ENCODE measurements at regions not wholly inside any gene's neighbourhood (a gene's known extent, or its start where the extent isn't known, plus 50 kb on each side); places are given as distances from the start of the nearest gene placed in this dataset.

GRCh38 chr15:94587113-94587512 lies 355.8 kb downstream of the MCTP2 start:
- 100% methylated on average over 2 of the region's 2 CpGs; no CpG with 5 or more reads in 1 of the 2 experiments for WGBS, 2 experiments (ENCODE audit: extremely low coverage in 1 of 2, insufficient coverage in 1 of 2, insufficient read length in 1 of 2, insufficient replicate concordance in 2 of 2, low coverage in 1 of 2, low lambda C conversion rate in 2 of 2, missing lambda C conversion rate in 1 of 2)
- no peak overlapping the region for H3K4ac ChIP-seq (replicated peaks; ENCODE audit: insufficient read length, low read depth, low read length)
- H2BK5ac ChIP-seq (ENCODE audit: low read depth, low read length): no peak overlapping the region
- no peak overlapping the region for H3K23ac ChIP-seq (ENCODE audit: insufficient read length)
- no peak overlapping the region for H3K4me3 ChIP-seq (ENCODE audit: extremely low read depth in 1 of 4, insufficient read depth in 2 of 4, low read depth in 3 of 4, low read length in 4 of 4)
- no peak overlapping the region for H4K8ac ChIP-seq (ENCODE audit: extremely low read depth, insufficient read depth, low read length)
- peaks cover 0 to 2% (median 0%) of the 10 kb centered on the region in 4 experiments; a peak in 2 of 7 replicates for H3K4me1 ChIP-seq (replicated peaks in 1 of 4; ENCODE audit: control insufficient read depth in 3 of 4, insufficient read depth in 4 of 4, low read length in 3 of 4)
- CTCF ChIA-PET (ENCODE audit: partially characterized antibody): interaction anchor here (1.1 to 1.2 kb wide), 2 partner anchors 10 to 174 kb away, joined by 4 read pairs; no protein-coding TSS in a partner anchor
- FAIRE-seq (no peak), DNase-seq (ENCODE audit: low read depth in 1 of 2, low spot score in 2 of 2) (no peak)
- POLR2A ChIA-PET (ENCODE audit: partially characterized antibody): interaction anchor here (0.6 kb wide), 1 partner anchor 1734 kb away, joined by 3 read pairs; no protein-coding TSS in a partner anchor
- no peaks in the 10 kb centered on the region for H3K23me2 ChIP-seq (ENCODE audit: low read depth, low read length)
- no peaks in the 10 kb centered on the region for H4K20me1 ChIP-seq (replicated peaks in 1 of 2; ENCODE audit: control insufficient read depth in 1 of 2, insufficient read depth in 2 of 2, low read length in 2 of 2)
- H2BK120ac ChIP-seq (replicated peaks; ENCODE audit: low read depth, low read length): no peak overlapping the region
- no peak overlapping the region for H2BK12ac ChIP-seq (ENCODE audit: low read depth, low read length)
- no peak overlapping the region for H3K56ac ChIP-seq (replicated peaks; ENCODE audit: insufficient read length, low read depth, low read length)
- H2AFZ ChIP-seq (ENCODE audit: low read length): no peak overlapping the region
- H3K9me3 ChIP-seq (ENCODE audit: insufficient read depth in 2 of 2, low read depth in 1 of 2, low read length in 1 of 2): no peaks in the 10 kb centered on the region
- H3K27ac ChIP-seq (ENCODE audit: low read depth, low read length): no peak overlapping the region
- no peak overlapping the region for H2AK5ac ChIP-seq (ENCODE audit: low read depth, low read length)
- no peak overlapping the region for H3K4me2 ChIP-seq (ENCODE audit: insufficient read depth in 1 of 2, low read depth in 2 of 2, low read length in 2 of 2)
- no peak overlapping the region for H2BK15ac ChIP-seq (ENCODE audit: low read length)
- H3K27me3 ChIP-seq (replicated peaks in 1 of 4; ENCODE audit: control insufficient read depth in 3 of 4, extremely low read depth in 1 of 4, insufficient read depth in 3 of 4, low read length in 3 of 4): no peaks in the 10 kb centered on the region
- H2BK20ac ChIP-seq (ENCODE audit: low read length): no peak overlapping the region
- H3K79me2 ChIP-seq (ENCODE audit: control insufficient read depth in 1 of 2, insufficient read depth in 2 of 2, low read length in 2 of 2): no peaks in the 10 kb centered on the region
- H3K79me1 ChIP-seq (ENCODE audit: low read depth, low read length): no peaks in the 10 kb centered on the region
- H3K14ac ChIP-seq (ENCODE audit: insufficient read length): no peak overlapping the region
- no peak overlapping the region for H3K9ac ChIP-seq (replicated peaks in 1 of 4; ENCODE audit: extremely low read depth in 1 of 4, low read depth in 3 of 4, low read length in 3 of 4)
- H4K5ac ChIP-seq (ENCODE audit: insufficient read length, low read depth, low read length): no peak overlapping the region
- no peak overlapping the region for H4K91ac ChIP-seq (replicated peaks; ENCODE audit: insufficient read length, low read length)
- no peak overlapping the region for H3K18ac ChIP-seq (ENCODE audit: extremely low read depth, low read length)
- H3K36me3 ChIP-seq (ENCODE audit: control insufficient read depth in 2 of 4, insufficient read depth in 4 of 4, low read length in 3 of 4): no peaks in the 10 kb centered on the region
- TF ChIP-seq FOSL1 (IDR thresholded peaks at IDR 0.05; ENCODE audit: insufficient read depth, low read depth, low read length) (no peak), ATF2 (IDR thresholded peaks at IDR 0.05; ENCODE audit: low read length) (no peak), KDM5A (IDR thresholded peaks at IDR 0.05; ENCODE audit: low read length) (no peak), SP4 (IDR thresholded peaks at IDR 0.05; ENCODE audit: low read length) (no peak), MAFK (IDR thresholded peaks at IDR 0.05; ENCODE audit: low read depth, low read length) (no peak), SUZ12 (IDR thresholded peaks at IDR 0.05; ENCODE audit: low read length) (no peak), GABPA (IDR thresholded peaks at IDR 0.05; ENCODE audit: borderline replicate concordance, insufficient read depth, low read length) (no peak), PHF8 (conservative IDR thresholded peaks at IDR 0.05; ENCODE audit: low read depth, low read length) (no peak), ZNF274 (IDR thresholded peaks at IDR 0.05; ENCODE audit: borderline replicate concordance, extremely low read depth, low read length) (no peak), EZH2 (IDR thresholded peaks at IDR 0.05; ENCODE audit: low read depth, low read length, severe bottlenecking) (no peak), E2F6 (IDR thresholded peaks at IDR 0.05) (no peak), SIRT6 (IDR thresholded peaks at IDR 0.05; ENCODE audit: low read length) (no peak), SIX5 (IDR thresholded peaks at IDR 0.05; ENCODE audit: low read depth, low read length) (no peak)

All from H1 (cell line).